Lung (tissue), 11 donors: ENCODE measurements at regions not wholly inside any gene's neighbourhood (a gene's known extent, or its start where the extent isn't known, plus 50 kb on each side); places are given as distances from the start of the nearest gene placed in this dataset.

Experiments used
- ATAC-seq: fragments of 200-7000 bp; cut with Tn5 transposase; one replicate; pipeline ENCODE4 v1.9.1; 2020; ENCODE audit warnings: moderate number of reproducible peaks; ENCODE audit not compliant: insufficient read depth, low FRiP score
- DNase-seq, 3 donors: peaks; one replicate each; pipeline ENCODE4 v3.0.0-alpha.2; 2013 to 2017
- H3K27ac ChIP-seq, 2 donors: one replicate each; pipeline ENCODE4 v1.5.1; 2013; ENCODE audit warnings: mild to moderate bottlenecking in 2 of 2, moderate library complexity in 2 of 2, control low read depth in 1 of 2, inconsistent platforms in 1 of 2, low read depth in 1 of 2, low read length in 1 of 2
- H3K27me3 ChIP-seq, 3 donors: one replicate each; pipeline ENCODE4 v1.5.1; 2013; ENCODE audit warnings: low read length in 2 of 3; ENCODE audit not compliant: control insufficient read depth in 3 of 3, insufficient read depth in 3 of 3
- H3K36me3 ChIP-seq, 4 donors: one replicate each; pipeline ENCODE4 v1.5.1; 2013; ENCODE audit warnings: low read length in 4 of 4, mild to moderate bottlenecking in 1 of 4, moderate library complexity in 1 of 4; ENCODE audit not compliant: control insufficient read depth in 4 of 4, insufficient read depth in 4 of 4
- H3K4me1 ChIP-seq, 5 donors: one replicate each; pipeline ENCODE4 v1.5.1; 2013; ENCODE audit warnings: low read length in 5 of 5, mild to moderate bottlenecking in 2 of 5, moderate library complexity in 1 of 5; ENCODE audit not compliant: control insufficient read depth in 5 of 5, insufficient read depth in 5 of 5
- H3K4me3 ChIP-seq: one replicate; pipeline ENCODE4 v1.5.1; 2013; ENCODE audit warnings: mild to moderate bottlenecking, control low read depth, moderate library complexity
- H3K9ac ChIP-seq, 2 donors: one replicate each; pipeline ENCODE4 v1.5.1; 2013; ENCODE audit warnings: low read length in 2 of 2, control low read depth in 1 of 2; ENCODE audit not compliant: insufficient read depth in 1 of 2
- H3K9me3 ChIP-seq, 4 donors: one replicate each; pipeline ENCODE4 v1.5.1; 2013; ENCODE audit warnings: low read length in 3 of 4, mild to moderate bottlenecking in 1 of 4, moderate library complexity in 1 of 4; ENCODE audit not compliant: control insufficient read depth in 4 of 4, insufficient read depth in 3 of 4
- CTCF ChIP-seq: IDR thresholded peaks from 2 replicates; pipeline ENCODE4 v1.5.1; 2012; ENCODE audit warnings: mild to moderate bottlenecking; ENCODE audit errors: control extremely low read depth, extremely low read depth
- WGBS, 2 donors: extraction: QIAGEN DNeasy Blood & Tissue Kit; methylation state at CpG; one replicate each; pipeline ENCODE4 v1.1.7; 2013; 5-methylcytosine and 5-hydroxymethylcytosine counted together
- donor health status: control.
- donor health status: control.
- donor health status: Bipolar disorder and iron deficiency.
- donor health status: healthy.
- donor health status: DM: yes; HTN: yes; CAD: no.

DNA sequence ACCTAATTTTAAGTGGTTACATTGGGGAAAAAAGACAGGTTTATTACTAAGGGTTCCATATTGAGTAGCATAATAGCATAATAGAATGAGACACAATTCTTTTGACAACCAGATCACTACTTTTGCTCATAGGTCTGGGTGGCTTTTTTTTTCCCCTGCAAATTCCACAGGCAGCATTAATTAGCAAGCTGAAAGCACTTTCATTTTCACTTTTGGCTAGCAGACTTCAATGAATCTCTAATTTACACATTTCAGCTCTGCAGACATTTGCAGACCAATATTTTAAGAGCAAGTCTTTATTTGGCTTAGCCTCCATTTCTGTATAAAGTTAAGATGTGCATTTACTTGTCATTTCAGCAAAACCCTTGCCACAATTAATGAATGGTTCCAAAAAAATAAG lies 185.5 kb downstream of the NOL4 start:
- Histone ChIP-seq H3K27ac (no peak overlapping the region), H3K36me3 (no peaks in the 10 kb centered on the region), H3K4me1 (no peaks in the 10 kb centered on the region), H3K27me3 (no peaks in the 10 kb centered on the region), H3K4me3 (no peak overlapping the region), H3K9ac (no peak overlapping the region), H3K9me3 (no peaks in the 10 kb centered on the region)
- no peak for TF ChIP-seq CTCF
- no peak for ATAC-seq
- DNase-seq, result no peak

DNA sequence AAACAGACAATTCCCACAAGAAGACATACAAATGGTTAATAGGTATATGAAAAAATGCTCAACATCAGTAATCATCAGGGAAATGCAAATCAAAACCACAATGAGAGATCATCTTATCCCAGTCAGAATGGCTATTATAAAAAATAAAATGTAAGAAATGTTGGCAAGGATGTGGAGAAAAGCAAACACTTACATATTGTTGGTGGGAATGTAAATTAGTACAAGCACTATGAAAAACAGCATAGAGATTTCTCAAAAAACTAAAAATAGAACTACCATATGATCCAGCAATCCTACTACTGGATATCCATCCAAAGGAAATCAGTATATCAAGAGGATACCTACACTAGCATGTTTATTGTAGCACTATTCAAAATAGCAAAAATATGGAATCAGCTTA lies 186.6 kb downstream of the NOL4 start:
- Histone ChIP-seq H3K4me1 (no peaks in the 10 kb centered on the region), H3K9me3 (no peaks in the 10 kb centered on the region), H3K4me3 (no peak overlapping the region), H3K27me3 (no peaks in the 10 kb centered on the region), H3K27ac (no peak overlapping the region), H3K36me3 (no peaks in the 10 kb centered on the region), H3K9ac (no peak overlapping the region)
- no peak for DNase-seq
- no peak for ATAC-seq
- TF ChIP-seq CTCF, result no peak

DNA sequence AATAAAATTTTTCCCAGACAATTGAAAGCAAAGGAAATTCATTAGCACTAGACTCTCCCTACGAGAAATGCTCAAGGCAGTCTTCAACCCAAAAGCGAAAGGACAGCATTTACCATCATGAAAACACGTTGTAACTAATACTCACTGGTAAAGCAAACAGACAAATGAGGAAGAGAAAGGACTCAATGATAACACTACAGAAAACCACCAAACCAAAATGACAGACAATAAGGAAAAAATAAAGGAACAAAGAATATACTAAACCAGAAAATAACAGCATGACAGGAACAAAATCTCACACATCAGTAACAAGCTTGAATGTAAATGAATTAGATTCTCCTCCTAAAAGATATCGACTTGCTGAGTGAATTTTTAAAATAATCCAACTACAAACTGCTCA lies 190.7 kb downstream of the NOL4 start:
- DNase-seq (no peak), ATAC-seq (no peak)
- Histone ChIP-seq H3K4me1 (no peaks in the 10 kb centered on the region), H3K27me3 (no peaks in the 10 kb centered on the region), H3K9ac (no peak overlapping the region), H3K9me3 (peaks cover 0 to 6% (median 0%) of the 10 kb centered on the region in 4 donors), H3K4me3 (no peak overlapping the region), H3K36me3 (no peaks in the 10 kb centered on the region), H3K27ac (no peak overlapping the region)
- TF ChIP-seq CTCF, result no peak
- 84 to 85% methylated on average over 4 of the region's 4 CpGs for WGBS, 2 donors

DNA sequence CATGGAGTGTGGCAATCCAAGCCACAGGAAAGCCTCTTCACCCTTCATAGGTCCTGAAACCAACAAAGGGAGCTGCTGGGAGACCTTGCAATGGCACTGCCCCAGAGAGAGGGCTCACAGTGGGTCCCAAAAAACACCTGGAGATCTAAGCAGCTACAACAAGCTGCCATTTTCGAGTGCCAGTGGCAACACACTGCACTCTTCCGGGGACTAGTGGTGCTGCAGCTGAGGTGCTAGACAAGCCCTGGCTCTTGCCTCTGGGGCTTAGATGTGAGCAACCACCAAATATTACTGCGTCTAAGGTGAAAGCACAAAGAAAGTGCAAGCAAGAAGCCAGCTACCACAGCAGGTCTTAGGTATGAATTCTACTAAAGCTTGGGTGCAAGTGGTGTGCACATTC lies 192.9 kb downstream of the NOL4 start:
- no peak for TF ChIP-seq CTCF
- 85 to 88% methylated on average over 3 of the region's 3 CpGs for WGBS, 2 donors
- no peak for DNase-seq

More for the DNA sequence above, 192.9 kb downstream of the NOL4 start:
- H3K27ac ChIP-seq, result no peak overlapping the region
- no peak overlapping the region for H3K9ac ChIP-seq
- ATAC-seq, result no peak
- H3K4me1 ChIP-seq, result no peaks in the 10 kb centered on the region
- H3K9me3 ChIP-seq, result peaks cover 0 to 6% (median 0%) of the 10 kb centered on the region in 4 donors
- H3K27me3 ChIP-seq, result no peaks in the 10 kb centered on the region
- no peaks in the 10 kb centered on the region for H3K36me3 ChIP-seq
- H3K4me3 ChIP-seq, result no peak overlapping the region
